MV-4-11 (cell line): ENCODE measurements at regions not wholly inside any gene's neighbourhood (a gene's known extent, or its start where the extent isn't known, plus 50 kb on each side); places are given as distances from the start of the nearest gene placed in this dataset.
A peak's percentile ranks its signal among the peaks of the same experiment; 100 is the strongest.

Source experiments
- DNase-seq: peaks from one replicate; lab custom pipeline; 2025; lab: John Stamatoyannopoulos, UW

GRCh38 chr4:144903953-144904711 is 193.9 kb downstream of the ANAPC10 start:
- peak; percentile 44 for DNase-seq

GRCh38 chr4:144905286-144905685 is 192.7 kb downstream of the ANAPC10 start:
- no peak for DNase-seq

- DNase-seq = peak; percentile 83
Measured at GRCh38 chr4:144906181-144906925, 191.6 kb downstream of the ANAPC10 start.

- no peak for DNase-seq
Measured at GRCh38 chr4:144910723-144911122, 187.3 kb downstream of the ANAPC10 start.
